Occipital lobe (tissue), 1 donor: ENCODE measurements at regions not wholly inside any gene's neighbourhood (a gene's known extent, or its start where the extent isn't known, plus 50 kb on each side); places are given as distances from the start of the nearest gene placed in this dataset.

Experiments
- DNase-seq: peaks from one replicate; lab custom pipeline; 2025; lab: John Stamatoyannopoulos, UW

DNA sequence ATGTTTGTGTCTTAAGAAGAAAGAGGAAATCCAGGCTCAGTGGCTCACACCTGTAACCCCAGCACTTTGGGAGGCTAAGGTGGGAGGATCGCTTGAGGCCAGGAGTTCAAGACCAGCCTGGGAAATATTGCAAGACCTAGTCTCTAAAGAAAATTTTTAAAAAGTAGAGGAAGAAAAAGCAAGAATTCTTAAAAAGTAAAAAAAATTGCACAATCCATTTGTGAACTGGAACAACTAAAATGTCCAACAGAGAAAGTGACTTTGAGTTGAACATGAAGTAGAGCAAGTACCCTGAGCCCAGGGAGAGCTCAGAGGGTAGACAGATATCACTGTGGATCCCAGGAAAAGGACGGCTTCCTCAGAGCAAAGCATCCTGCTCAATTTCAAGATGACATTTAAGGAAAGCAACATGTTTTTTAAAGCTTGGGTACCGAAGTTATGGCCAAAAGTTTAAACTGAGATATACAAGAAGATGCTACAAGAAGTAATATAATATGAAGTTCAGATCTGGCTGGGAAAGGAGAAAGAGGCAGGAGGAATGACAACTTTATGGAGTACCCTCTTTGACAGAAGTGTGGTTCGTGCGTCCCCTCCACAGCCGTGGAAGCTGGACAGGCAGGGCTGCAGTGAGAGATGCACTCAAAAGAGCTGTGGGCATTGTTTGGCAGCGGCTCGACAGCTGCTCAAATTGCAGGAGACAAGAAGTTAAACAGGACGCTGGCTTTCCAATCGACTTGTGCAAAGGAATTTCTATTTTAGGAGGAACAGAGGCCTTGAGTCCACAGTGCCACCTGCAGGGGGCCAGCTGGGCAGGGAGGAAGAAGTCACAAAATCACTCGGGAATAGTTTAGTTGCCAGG is 201.3 kb downstream of the JCAD start:
- DNase-seq: no peak

DNA sequence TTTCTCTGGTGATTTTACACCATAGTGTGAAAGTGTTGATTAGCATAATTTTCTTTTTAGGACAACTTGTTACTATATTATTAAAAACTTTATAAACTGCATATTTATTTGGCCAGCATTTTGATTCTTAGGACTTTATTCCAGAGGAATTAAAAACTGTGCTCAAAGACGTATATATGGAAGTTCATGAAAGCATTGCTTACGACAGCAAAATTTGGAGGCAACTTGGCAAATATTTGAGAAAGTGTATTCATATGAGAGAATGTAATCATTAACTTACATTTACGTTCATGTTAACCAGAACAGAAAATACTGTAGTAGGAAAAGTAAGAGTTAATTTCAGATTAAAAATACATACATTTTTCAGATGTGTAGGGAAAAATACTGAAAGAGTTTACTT is 203.1 kb downstream of the JCAD start:
- DNase-seq: no peak

- no peak for DNase-seq
Measured at GRCh38 chr10:29853913-29854312, 205.5 kb downstream of the JCAD start.

DNA sequence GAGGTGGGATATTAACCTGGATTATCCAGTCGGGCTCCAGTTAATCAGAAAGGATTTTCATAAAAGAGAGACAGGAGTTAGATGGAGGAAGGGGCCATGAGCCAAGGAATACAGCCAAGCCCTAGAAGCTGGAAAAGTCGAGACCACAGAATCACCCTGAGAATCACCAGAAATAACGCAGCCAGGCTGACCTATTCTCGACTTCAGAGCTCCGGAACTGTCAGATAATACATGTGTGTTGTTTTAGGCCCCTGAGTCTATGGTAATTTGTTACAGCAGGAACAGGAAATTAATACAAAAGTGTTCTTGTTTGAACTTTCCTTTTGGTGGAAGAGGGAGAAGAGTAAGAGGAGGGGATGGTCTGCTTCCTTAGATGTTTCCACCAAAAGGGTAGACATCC is 208.1 kb downstream of the JCAD start:
- no peak for DNase-seq

DNA sequence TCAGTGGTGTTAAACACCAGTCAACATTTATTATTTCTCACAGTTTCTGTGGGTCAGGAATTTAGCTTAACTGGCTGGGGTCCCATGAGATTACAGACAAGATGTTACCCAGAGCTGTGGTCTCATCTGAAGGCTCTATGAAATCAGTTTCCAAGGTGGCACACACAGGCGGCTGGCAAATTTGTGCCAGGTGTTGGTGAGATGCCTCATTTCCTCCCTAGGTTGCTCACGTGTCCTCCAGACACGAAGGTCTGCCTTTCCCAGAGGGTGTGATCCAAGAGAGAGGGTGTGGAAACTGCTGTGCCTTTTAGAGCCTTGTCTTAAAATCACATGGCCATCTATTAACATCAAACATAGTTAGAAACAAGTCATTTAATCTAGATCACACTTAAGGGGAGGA is 209.0 kb downstream of the JCAD start:
- no peak for DNase-seq

DNA sequence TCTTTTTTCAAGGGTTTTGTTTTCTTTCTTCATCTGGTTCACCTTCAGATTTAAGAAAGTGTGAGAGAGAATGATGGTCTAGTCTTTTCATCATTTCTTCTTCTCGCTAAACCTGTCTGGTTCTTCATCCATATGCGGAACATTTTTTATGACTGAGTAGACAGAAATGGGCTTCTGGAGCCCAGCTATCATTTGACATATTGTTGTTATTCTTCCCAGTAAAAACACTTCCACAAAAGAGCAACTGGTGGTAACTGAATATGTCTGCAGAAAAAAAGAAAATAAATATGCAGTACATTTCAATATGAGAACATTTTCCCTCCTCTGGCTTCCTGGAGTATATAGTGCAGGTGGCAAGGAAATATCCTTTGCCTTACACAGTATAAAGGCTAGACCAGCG is 209.5 kb downstream of the JCAD start:
- DNase-seq: no peak

- no peak for DNase-seq
Measured at GRCh38 chr10:29849126-29849833, 210.1 kb downstream of the JCAD start.

DNA sequence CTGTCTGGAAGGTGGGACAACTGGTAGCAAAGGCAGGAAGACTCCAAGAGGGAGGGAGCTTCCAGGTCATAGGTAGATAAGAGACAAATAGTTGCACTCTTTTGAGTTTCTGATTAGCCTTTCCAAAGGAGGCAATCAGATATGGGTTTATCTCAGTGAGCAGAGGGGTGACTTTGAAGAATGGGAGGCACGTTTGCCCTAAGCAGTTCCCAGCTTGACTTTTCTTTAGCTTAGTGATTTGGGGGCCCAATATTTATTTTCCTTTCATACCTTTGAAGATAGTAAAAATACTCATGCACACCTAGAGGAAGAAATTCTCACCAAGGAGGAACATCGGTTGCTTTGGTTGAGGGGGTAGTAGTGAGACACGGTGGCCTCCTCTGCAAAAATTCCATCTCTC is 212.1 kb upstream of the SVIL start:
- no peak for DNase-seq

GRCh38 chr10:29845166-29845565 is 210.4 kb upstream of the SVIL start:
- DNase-seq: no peak

GRCh38 chr10:29843143-29843542 is 208.4 kb upstream of the SVIL start:
- DNase-seq: no peak

GRCh38 chr10:29841724-29842649 is 207.2 kb upstream of the SVIL start:
- DNase-seq: no peak

- no peak for DNase-seq
Measured at GRCh38 chr10:29840516-29841276, 205.9 kb upstream of the SVIL start.

DNA sequence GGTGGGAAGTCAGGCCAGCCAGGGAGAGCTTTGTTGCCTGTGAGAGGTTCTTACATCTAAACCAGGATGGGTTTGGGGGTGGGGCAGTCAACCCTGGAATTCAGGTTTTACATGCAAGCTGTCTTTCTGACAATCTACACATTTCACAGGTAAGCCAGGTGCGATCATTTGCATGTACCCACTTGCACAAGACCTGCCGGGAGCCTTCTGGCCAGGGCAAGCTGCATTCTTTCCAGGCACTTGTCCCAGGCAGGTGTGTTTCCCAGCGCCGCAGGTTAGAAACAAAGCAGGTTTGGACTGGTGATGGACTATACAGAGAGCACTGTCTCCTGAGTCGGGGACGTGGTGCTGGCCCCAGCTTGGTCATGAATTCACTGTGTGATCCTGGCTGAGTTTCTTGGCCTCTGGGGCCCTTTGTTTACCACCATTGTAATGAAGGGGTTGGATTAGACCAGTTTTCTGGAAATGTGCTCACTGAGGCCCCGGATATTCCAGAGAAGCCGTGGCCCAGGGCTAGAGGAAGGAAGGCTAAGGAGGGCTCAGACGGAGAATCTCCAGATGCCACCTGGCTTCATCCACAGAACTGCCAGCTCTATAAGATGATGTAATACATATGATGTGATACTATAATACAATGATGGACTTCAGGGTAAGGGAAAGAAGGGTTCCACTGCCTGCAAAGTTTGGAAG is 205.2 kb upstream of the SVIL start:
- no peak for DNase-seq

GRCh38 chr10:29838539-29838938 is 203.8 kb upstream of the SVIL start:
- DNase-seq: no peak

DNA sequence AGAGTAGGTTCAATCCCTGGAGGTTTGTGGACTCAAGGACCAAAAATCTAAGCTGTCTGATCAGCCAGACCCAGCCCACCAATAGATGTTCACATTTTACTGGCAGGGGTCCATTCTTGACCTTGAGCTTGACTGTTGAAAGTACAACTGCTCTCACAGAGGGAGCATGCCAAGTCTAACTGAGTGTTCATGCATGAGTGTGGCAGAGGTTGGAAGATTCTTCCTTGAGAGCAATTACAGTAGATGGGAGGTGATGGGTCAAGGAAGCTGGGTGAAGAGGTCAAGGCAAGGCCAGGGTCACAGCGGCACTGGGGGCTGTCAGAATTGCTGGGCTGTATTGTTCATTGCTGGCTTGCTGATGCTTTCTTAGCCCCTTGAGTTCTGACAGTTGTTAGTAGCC is 202.8 kb upstream of the SVIL start:
- DNase-seq: no peak

- no peak for DNase-seq
Measured at GRCh38 chr10:29836396-29836795, 201.6 kb upstream of the SVIL start.

- DNase-seq: no peak
Measured at GRCh38 chr10:29835055-29835454, 200.3 kb upstream of the SVIL start.

DNA sequence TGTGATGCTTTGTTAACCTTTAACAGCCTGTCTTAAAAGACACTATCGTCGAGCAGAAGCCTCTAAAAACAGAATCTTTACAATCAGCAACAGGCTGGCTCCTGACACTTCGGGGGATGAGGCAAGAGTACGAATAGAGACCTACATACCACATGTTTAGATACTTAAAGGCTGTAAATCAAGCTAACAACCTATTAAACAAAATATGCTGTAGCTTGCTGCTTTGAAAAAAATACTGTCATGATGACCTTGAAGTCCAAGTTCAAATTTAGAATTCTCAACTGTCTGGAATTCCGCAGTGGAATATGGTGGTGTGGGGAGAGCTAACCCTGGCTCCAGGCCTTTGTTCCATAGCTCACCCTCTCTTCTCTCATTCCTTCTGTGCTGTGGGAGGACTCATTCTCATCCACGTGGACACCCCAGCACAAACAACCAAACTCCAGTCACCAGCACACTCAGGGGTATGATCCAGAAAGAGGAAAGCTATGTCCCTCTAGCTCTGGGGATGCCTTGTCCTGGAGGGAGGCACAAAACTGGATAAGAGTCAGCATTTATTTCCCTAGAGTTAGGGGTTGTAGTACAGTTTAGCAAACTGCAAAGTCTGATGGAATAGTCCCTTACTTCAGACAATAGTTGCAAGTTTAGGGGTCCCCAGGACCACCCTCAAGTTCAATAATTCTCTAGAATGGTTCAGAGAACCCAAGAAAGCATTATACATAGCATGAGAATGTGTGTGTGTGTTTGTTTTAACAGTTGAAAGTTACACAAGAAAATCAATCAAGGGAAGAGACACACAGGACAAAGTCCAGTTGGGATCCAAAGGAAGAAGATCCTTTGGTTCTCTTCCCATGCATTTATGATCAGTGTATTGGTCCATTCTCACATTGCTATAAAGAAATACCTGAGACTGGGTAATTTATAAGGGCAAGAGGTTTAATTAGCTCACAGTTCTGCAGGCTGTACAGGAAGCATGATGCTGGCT is 196.1 kb upstream of the SVIL start:
- DNase-seq: no peak

GRCh38 chr10:29829776-29830175 is 195.0 kb upstream of the SVIL start:
- no peak for DNase-seq
